PC-3 (cell line): ENCODE measurements at regions not wholly inside any gene's neighbourhood (a gene's known extent, or its start where the extent isn't known, plus 50 kb on each side); places are given as distances from the start of the nearest gene placed in this dataset.

ENCODE experiments used
- ATAC-seq: fragments of 200-7000 bp; cut with Tn5 transposase; 2 replicates; pipeline ENCODE4 v1.9.1; 2020; ENCODE audit warnings: mild to moderate bottlenecking, moderate library complexity
- BruUV-seq: library from RNA; stranded (reverse); fragments of 400-500 nt; replicated peaks from 2 replicates; lab custom pipeline; 2021; lab: Mats Ljungman, UMichigan
- CTCF ChIA-PET: fragments of 300-600 bp; sonication (Branson Sonifier 250); formaldehyde crosslinking; loops from one replicate; lab custom pipeline; 2022; ENCODE audit warnings: antibody characterized with exemption; lab: Charles Lee
- POLR2A ChIA-PET: fragments of 300-600 bp; sonication (Branson Sonifier 250); formaldehyde crosslinking; loops from one replicate; lab custom pipeline; 2022; ENCODE audit warnings: antibody characterized with exemption; ENCODE audit not compliant: unreplicated experiment; lab: Charles Lee
- DNase-seq: peaks from one replicate; pipeline ENCODE4 v3.0.0-alpha.2; 2015
- H2AFZ ChIP-seq: fragments of 300-600 bp; sonication (generic); 2 replicates; pipeline ENCODE4 v1.6.0; 2016; ENCODE audit warnings: antibody characterized with exemption, low read length
- H3F3A ChIP-seq: fragments of 300-600 bp; sonication (generic); one replicate; pipeline ENCODE4 v1.6.0; 2017; ENCODE audit warnings: antibody characterized with exemption, low read length, control low read depth, mild to moderate bottlenecking; ENCODE audit not compliant: unreplicated experiment
- H3K27ac ChIP-seq: fragments of 300-600 bp; sonication (generic); 2 replicates; pipeline ENCODE4 v1.5.1; 2016; ENCODE audit warnings: mild to moderate bottlenecking, low read length
- H3K27me3 ChIP-seq: fragments of 300-600 bp; sonication (generic); 2 replicates; pipeline ENCODE4 v1.6.1; 2016; ENCODE audit warnings: low read length, mixed read lengths
- H3K36me3 ChIP-seq: fragments of 300-600 bp; sonication (generic); 2 replicates; pipeline ENCODE4 v1.6.1; 2016; ENCODE audit warnings: low read depth, mixed run types, low read length, mixed read lengths
- H3K4me1 ChIP-seq: fragments of 300-600 bp; sonication (generic); 2 replicates; pipeline ENCODE4 v1.5.1; 2016; ENCODE audit warnings: low read length; ENCODE audit not compliant: insufficient read depth
- H3K4me2 ChIP-seq: fragments of 300-600 bp; sonication (generic); 2 replicates; pipeline ENCODE4 v1.6.0; 2016; ENCODE audit warnings: low read length
- H3K4me3 ChIP-seq: fragments of 300-600 bp; sonication (generic); 2 replicates; pipeline ENCODE4 v1.5.1; 2016; ENCODE audit warnings: mild to moderate bottlenecking, low read length, mixed read lengths
- H3K79me2 ChIP-seq: fragments of 300-600 bp; sonication (generic); 2 replicates; pipeline ENCODE4 v1.6.1; 2017; ENCODE audit warnings: low read length, mixed read lengths
- H3K9ac ChIP-seq: fragments of 300-600 bp; sonication (generic); 2 replicates; pipeline ENCODE4 v1.6.0; 2016; ENCODE audit warnings: mild to moderate bottlenecking, low read length
- H3K9me2 ChIP-seq: fragments of 300-600 bp; sonication (generic); replicated peaks from 2 replicates; pipeline ENCODE4 v1.6.1; 2016; ENCODE audit warnings: mixed run types, low read length, mixed read lengths
- H3K9me3 ChIP-seq: fragments of 300-600 bp; sonication (generic); 2 replicates; pipeline ENCODE4 v1.6.1; 2016; ENCODE audit warnings: low read length, mixed read lengths
- H4K20me1 ChIP-seq: fragments of 300-600 bp; sonication (generic); 2 replicates; pipeline ENCODE4 v1.6.1; 2016; ENCODE audit warnings: low read length, mixed read lengths
- CTCF ChIP-seq: fragments of 300-600 bp; sonication (generic); conservative IDR thresholded peaks from 2 replicates; pipeline ENCODE4 v1.5.1; 2017; ENCODE audit warnings: antibody characterized with exemption, low read depth, mild to moderate bottlenecking, low read length
- EZH2 ChIP-seq: fragments of 300-600 bp; sonication (generic); IDR thresholded peaks from one replicate; pipeline ENCODE4 v1.6.1; 2017; ENCODE audit warnings: antibody characterized with exemption, mild to moderate bottlenecking, low read length; ENCODE audit not compliant: unreplicated experiment
- EZH2phosphoT487 ChIP-seq: fragments of 300-600 bp; sonication (generic); IDR thresholded peaks from 2 replicates; pipeline ENCODE4 v1.6.1; 2018; ENCODE audit warnings: mild to moderate bottlenecking, antibody characterized with exemption, low read length, borderline replicate concordance
- intact Hi-C: fragments of 100-400 bp; cut with micrococcal nuclease; formaldehyde crosslinking; loops from 2 replicates; pipeline ENCODE4 v1.9.0; 2023

GRCh38 chr5:8906303-8906967 is 639.4 kb downstream of the SEMA5A start:
- peaks cover 13% of the 10 kb centered on the region for H3F3A ChIP-seq
- H3K27me3 ChIP-seq: no peaks in the 10 kb centered on the region
- no peaks in the 10 kb centered on the region for H3K9me2 ChIP-seq
- peak; percentile 77 for ATAC-seq
- H3K9me3 ChIP-seq: no peaks in the 10 kb centered on the region
- peak overlapping the region; percentile 71 for H3K4me2 ChIP-seq
- no peak overlapping the region for H3K4me3 ChIP-seq
- BruUV-seq: TSS peak; percentile 85
- ChIA-PET CTCF (interaction anchor here (0.6 kb wide), 1 partner anchor 33 kb away, joined by 3 read pairs; no protein-coding TSS in a partner anchor), POLR2A (no interaction called here)
- peaks cover 42% of the 10 kb centered on the region for H3K4me1 ChIP-seq
- TF ChIP-seq EZH2 (no peak), CTCF (no peak), EZH2phosphoT487 (no peak)
- peak; percentile 97 for DNase-seq
- peak overlapping the region; percentile 95 for H3K27ac ChIP-seq
- H3K36me3 ChIP-seq: no peaks in the 10 kb centered on the region
- H3K9ac ChIP-seq: peak overlapping the region; percentile 79
- no peaks in the 10 kb centered on the region for H4K20me1 ChIP-seq
- peak overlapping the region; percentile 54; the same call in 1 of the 2 replicates for H2AFZ ChIP-seq
- intact Hi-C loops: loop anchor here (10.0 kb wide), 1 partner anchor 88 kb away; no protein-coding TSS in a partner anchor
- no peaks in the 10 kb centered on the region for H3K79me2 ChIP-seq

- intact Hi-C loops: loop anchor here (1.0 to 10.0 kb wide), 2 partner anchors 58 to 87 kb away; no protein-coding TSS in a partner anchor
- Histone ChIP-seq H3K9ac (peak overlapping the region; percentile 79), H3K27me3 (no peaks in the 10 kb centered on the region), H4K20me1 (no peaks in the 10 kb centered on the region), H3K9me2 (no peaks in the 10 kb centered on the region), H3K4me2 (peak overlapping the region; percentile 71), H3F3A (peaks cover 13% of the 10 kb centered on the region), H3K36me3 (no peaks in the 10 kb centered on the region), H3K27ac (peak overlapping the region; percentile 95), H2AFZ (peak overlapping the region; percentile 55), H3K9me3 (no peaks in the 10 kb centered on the region), H3K4me1 (peaks cover 48% of the 10 kb centered on the region), H3K79me2 (no peaks in the 10 kb centered on the region), H3K4me3 (peak overlapping the region; percentile 48)
- peak; percentile 80 for ATAC-seq
- TF ChIP-seq CTCF (no peak), EZH2phosphoT487 (no peak), EZH2 (no peak)
- no TSS peak for BruUV-seq
- ChIA-PET POLR2A (no interaction called here), CTCF (interaction anchor here (0.7 to 1.2 kb wide), 2 partner anchors 23 to 382 kb away, joined by 3 to 4 read pairs; no protein-coding TSS in a partner anchor)
- DNase-seq: peak; percentile 97
These were observed 638.6 kb downstream of the SEMA5A start for GRCh38 chr5:8907168-8907868.
